ENCODE measurements at regions not wholly inside any gene's neighbourhood (a gene's known extent, or its start where the extent isn't known, plus 50 kb on each side); places are given as distances from the start of the nearest gene placed in this dataset.
A peak's percentile ranks its signal among the peaks of the same experiment; 100 is the strongest.

DNA sequence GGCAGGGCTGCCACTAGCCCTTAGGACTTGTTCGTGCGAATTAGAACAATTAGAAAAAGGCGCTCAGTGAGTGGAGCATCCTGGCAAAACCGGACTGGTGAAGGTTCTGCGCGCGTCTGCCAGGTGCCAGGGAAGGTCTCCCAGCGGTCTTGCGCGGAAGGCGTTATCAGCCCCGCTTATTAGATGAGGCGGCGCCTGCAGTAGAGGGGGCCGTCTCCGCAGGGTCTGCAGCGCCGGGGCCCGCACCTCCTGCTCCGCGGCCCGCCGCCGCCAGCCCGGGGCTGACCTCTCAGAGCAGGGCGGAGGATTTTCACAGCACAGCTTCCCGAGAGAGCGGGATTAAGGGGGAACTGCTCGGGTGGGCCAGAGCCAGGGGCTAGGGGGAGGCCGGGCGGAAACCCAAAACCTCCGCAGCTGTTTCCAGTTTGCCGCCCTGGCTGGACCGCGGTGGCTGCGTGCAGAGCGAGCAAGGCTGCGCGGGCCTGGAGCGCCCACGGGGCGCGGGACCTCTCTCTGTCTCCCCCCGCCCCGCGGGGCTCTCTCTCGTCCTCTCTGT, 155.2 kb downstream of the FOXD2 start:
- intact Hi-C loops (cut with DNase I), result no loop called here
- DNase-seq (no peak), ATAC-seq (peak in 2 of 8 donors; percentile 18 to 33)
- TF ChIP-seq, protein P1, sequence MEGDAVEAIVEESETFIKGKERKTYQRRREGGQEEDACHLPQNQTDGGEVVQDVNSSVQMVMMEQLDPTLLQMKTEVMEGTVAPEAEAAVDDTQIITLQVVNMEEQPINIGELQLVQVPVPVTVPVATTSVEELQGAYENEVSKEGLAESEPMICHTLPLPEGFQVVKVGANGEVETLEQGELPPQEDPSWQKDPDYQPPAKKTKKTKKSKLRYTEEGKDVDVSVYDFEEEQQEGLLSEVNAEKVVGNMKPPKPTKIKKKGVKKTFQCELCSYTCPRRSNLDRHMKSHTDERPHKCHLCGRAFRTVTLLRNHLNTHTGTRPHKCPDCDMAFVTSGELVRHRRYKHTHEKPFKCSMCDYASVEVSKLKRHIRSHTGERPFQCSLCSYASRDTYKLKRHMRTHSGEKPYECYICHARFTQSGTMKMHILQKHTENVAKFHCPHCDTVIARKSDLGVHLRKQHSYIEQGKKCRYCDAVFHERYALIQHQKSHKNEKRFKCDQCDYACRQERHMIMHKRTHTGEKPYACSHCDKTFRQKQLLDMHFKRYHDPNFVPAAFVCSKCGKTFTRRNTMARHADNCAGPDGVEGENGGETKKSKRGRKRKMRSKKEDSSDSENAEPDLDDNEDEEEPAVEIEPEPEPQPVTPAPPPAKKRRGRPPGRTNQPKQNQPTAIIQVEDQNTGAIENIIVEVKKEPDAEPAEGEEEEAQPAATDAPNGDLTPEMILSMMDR (IDR thresholded peaks at IDR 0.05), result no peak
- no peaks in the 10 kb centered on the region for H3K9me3 ChIP-seq
- no peaks in the 10 kb centered on the region for H3K36me3 ChIP-seq
- H3K27ac ChIP-seq, result no peak overlapping the region
- H3K4me3 ChIP-seq, result peak overlapping the region in 9 of 10 donors; percentile 27 to 53 (median 37)
- H3K27me3 ChIP-seq, result peaks cover 0 to 64% (median 37%) of the 10 kb centered on the region in 7 donors
- 3 to 10% methylated on average over 43 to 47 of the region's 47 CpGs for WGBS, 2 donors
- H3K4me1 ChIP-seq, result peaks cover 7 to 44% (median 23%) of the 10 kb centered on the region in 9 donors

DNA sequence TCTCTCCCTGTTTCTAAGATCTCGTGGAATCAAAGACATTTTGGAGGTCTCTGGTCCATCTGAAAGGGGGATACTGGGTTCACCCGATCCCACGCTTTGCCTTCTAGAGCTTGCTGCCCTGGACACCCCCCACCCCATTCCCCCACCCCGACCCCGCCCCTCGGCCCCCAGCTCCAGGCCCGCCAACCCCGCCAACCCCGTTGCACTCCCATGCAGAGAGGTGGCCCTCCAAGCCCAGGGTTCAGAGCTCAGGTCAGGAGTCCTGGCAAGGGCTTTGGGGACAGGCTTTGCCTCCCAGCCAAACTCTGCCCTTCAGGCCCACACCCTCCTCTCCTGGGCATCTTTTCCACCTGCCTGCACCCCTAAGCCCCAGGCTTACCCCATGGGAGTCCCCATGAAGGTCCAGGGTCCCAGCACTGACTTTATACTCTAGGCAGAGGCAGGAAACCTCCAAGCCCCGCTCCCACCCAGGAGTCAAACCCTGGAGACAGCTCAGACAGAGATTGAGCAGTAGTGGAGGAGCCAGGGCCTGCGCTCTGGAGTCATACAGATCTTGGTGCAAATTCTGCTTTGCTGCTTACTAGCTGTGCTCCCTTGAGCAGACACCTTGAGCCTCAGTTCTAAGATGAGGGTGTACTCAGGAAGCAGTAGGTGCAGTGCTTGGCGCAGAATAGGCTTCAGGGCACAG, 155.9 kb downstream of the FOXD2 start:
- ATAC-seq, result no peak
- TF ChIP-seq, protein P1 (IDR thresholded peaks at IDR 0.05), result no peak
- intact Hi-C loops (cut with DNase I), result no loop called here
- Histone ChIP-seq H3K27me3 (peaks cover 0 to 64% (median 36%) of the 10 kb centered on the region in 7 donors), H3K4me1 (peaks cover 5 to 38% (median 19%) of the 10 kb centered on the region in 9 donors), H3K27ac (no peak overlapping the region), H3K36me3 (no peaks in the 10 kb centered on the region), H3K9me3 (peaks cover 0 to under 1% (median 0%) of the 10 kb centered on the region in 11 donors), H3K4me3 (peak overlapping the region in 6 of 10 donors; percentile 27 to 53 (median 40))
- WGBS, 2 donors, result 49 to 56% methylated on average over 12 of the region's 12 CpGs
- no peak for DNase-seq

DNA sequence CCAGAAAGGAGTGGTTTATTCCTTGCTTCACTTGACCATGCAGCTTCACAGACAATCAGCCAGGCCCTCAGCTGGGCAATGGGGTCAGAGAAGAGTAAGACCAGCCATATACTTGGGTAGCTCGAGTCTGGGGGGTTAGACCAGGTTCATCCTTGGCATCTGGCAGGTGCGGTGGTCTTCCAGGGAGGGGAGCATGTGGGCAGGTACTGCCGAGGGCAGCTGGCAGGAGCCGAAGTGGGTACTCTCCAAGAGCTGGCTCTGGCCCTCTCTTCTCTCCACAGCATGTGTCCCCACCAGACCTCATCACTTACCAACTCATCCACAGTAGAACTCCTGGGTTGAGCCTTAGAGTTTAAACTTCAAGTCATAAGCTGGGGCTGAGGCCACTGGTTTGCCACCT, 156.8 kb downstream of the FOXD2 start:
- Histone ChIP-seq H3K27me3 (peaks cover 0 to 58% (median 34%) of the 10 kb centered on the region in 7 donors), H3K4me1 (peaks cover 5 to 29% (median 18%) of the 10 kb centered on the region in 9 donors), H3K9me3 (peaks cover 0 to 9% (median 3%) of the 10 kb centered on the region in 11 donors), H3K36me3 (no peaks in the 10 kb centered on the region), H3K27ac (no peak overlapping the region), H3K4me3 (no peak overlapping the region)
- TF ChIP-seq, protein P1 (IDR thresholded peaks at IDR 0.05), result no peak
- ATAC-seq, result no peak
- 95 to 96% methylated on average over 4 of the region's 4 CpGs for WGBS, 2 donors
- no peak for DNase-seq
- intact Hi-C loops (cut with DNase I), result no loop called here

GRCh38 chr1:47596328-47596727, 158.5 kb downstream of the FOXD2 start:
- WGBS, 2 donors, result 90 to 93% methylated on average over 3 of the region's 3 CpGs
- no peak for ATAC-seq

More at GRCh38 chr1:47596328-47596727, 158.5 kb downstream of the FOXD2 start:
- Histone ChIP-seq H3K9me3 (peaks cover 0 to 22% (median 13%) of the 10 kb centered on the region in 11 donors), H3K4me1 (peaks cover 5 to 14% (median 9%) of the 10 kb centered on the region in 9 donors), H3K4me3 (no peak overlapping the region), H3K27me3 (peaks cover 0 to 41% (median 28%) of the 10 kb centered on the region in 7 donors), H3K27ac (no peak overlapping the region), H3K36me3 (no peaks in the 10 kb centered on the region)
- TF ChIP-seq, protein P1 (IDR thresholded peaks at IDR 0.05), result no peak
- no peak for DNase-seq
- intact Hi-C loops (cut with DNase I), result no loop called here

Measured in heart right ventricle (tissue), 16 donors.